ENCODE measurements at regions not wholly inside any gene's neighbourhood (a gene's known extent, or its start where the extent isn't known, plus 50 kb on each side); places are given as distances from the start of the nearest gene placed in this dataset.

GRCh38 chr10:61084493-61084892 is 140.5 kb upstream of the RHOBTB1 start (continued):
- no peak for TF ChIP-seq STAT6 (CRISPR knock-in tag; conservative IDR thresholded peaks at IDR 0.05; ENCODE audit: low read depth)
- no peak for TF ChIP-seq ZNF232 (CRISPR knock-in tag; IDR thresholded peaks at IDR 0.05)
- no peak for TF ChIP-seq CREM (CRISPR knock-in tag; IDR thresholded peaks at IDR 0.05)
- TF ChIP-seq OVOL2 (CRISPR knock-in tag; IDR thresholded peaks at IDR 0.05; ENCODE audit: borderline replicate concordance) = no peak
- TF ChIP-seq JAZF1 (CRISPR knock-in tag; IDR thresholded peaks at IDR 0.05) = no peak
- no peak for TF ChIP-seq MXD4 (CRISPR knock-in tag; IDR thresholded peaks at IDR 0.05; ENCODE audit: borderline replicate concordance)
- no peak for TF ChIP-seq ZNF396 (CRISPR knock-in tag; IDR thresholded peaks at IDR 0.05; ENCODE audit: borderline replicate concordance)
- no peak for TF ChIP-seq HMGA2 (CRISPR knock-in tag; IDR thresholded peaks at IDR 0.05)

- Mint-ChIP-seq H3K4me3 (no peak overlapping the region), H3K9me3 (peaks cover 25% of the 10 kb centered on the region), H3K36me3 (no peaks in the 10 kb centered on the region), H3K27ac (no peak overlapping the region), H3K4me1 (no peaks in the 10 kb centered on the region), H3K27me3 (ENCODE audit: low read depth) (no peaks in the 10 kb centered on the region)
- ChIA-PET POLR2A (no interaction called here), CTCF (no interaction called here)
- no peak for ATAC-seq
- no peak for TF ChIP-seq ZNF416 (CRISPR knock-in tag; IDR thresholded peaks at IDR 0.05)
- no peak for TF ChIP-seq FOXJ3 (CRISPR knock-in tag; IDR thresholded peaks at IDR 0.05; ENCODE audit: borderline replicate concordance)
- TF ChIP-seq EMX1 (CRISPR knock-in tag; IDR thresholded peaks at IDR 0.05) = no peak
- TF ChIP-seq STAT6 (CRISPR knock-in tag; conservative IDR thresholded peaks at IDR 0.05; ENCODE audit: low read depth) = no peak
- TF ChIP-seq MYBL2 (CRISPR knock-in tag; IDR thresholded peaks at IDR 0.05) = no peak
- DNase-seq (ENCODE audit: low spot score) = no peak
Observed at GRCh38 chr10:61081301-61081700, 137.3 kb upstream of the RHOBTB1 start.

- Mint-ChIP-seq H3K27me3 (ENCODE audit: low read depth) (no peaks in the 10 kb centered on the region), H3K36me3 (no peaks in the 10 kb centered on the region), H3K9me3 (peaks cover 10% of the 10 kb centered on the region), H3K27ac (no peak overlapping the region), H3K4me3 (no peak overlapping the region), H3K4me1 (no peaks in the 10 kb centered on the region)
- no peak for DNase-seq (ENCODE audit: low spot score)
- POLR2A ChIA-PET = no interaction called here
- CTCF ChIA-PET = interaction anchor here (0.7 kb wide), 1 partner anchor 54 kb away, joined by 3 read pairs; no protein-coding TSS in a partner anchor
- no peak for ATAC-seq
- TF ChIP-seq AR (CRISPR knock-in tag; IDR thresholded peaks at IDR 0.05) = no peak
- TF ChIP-seq, protein P1, sequence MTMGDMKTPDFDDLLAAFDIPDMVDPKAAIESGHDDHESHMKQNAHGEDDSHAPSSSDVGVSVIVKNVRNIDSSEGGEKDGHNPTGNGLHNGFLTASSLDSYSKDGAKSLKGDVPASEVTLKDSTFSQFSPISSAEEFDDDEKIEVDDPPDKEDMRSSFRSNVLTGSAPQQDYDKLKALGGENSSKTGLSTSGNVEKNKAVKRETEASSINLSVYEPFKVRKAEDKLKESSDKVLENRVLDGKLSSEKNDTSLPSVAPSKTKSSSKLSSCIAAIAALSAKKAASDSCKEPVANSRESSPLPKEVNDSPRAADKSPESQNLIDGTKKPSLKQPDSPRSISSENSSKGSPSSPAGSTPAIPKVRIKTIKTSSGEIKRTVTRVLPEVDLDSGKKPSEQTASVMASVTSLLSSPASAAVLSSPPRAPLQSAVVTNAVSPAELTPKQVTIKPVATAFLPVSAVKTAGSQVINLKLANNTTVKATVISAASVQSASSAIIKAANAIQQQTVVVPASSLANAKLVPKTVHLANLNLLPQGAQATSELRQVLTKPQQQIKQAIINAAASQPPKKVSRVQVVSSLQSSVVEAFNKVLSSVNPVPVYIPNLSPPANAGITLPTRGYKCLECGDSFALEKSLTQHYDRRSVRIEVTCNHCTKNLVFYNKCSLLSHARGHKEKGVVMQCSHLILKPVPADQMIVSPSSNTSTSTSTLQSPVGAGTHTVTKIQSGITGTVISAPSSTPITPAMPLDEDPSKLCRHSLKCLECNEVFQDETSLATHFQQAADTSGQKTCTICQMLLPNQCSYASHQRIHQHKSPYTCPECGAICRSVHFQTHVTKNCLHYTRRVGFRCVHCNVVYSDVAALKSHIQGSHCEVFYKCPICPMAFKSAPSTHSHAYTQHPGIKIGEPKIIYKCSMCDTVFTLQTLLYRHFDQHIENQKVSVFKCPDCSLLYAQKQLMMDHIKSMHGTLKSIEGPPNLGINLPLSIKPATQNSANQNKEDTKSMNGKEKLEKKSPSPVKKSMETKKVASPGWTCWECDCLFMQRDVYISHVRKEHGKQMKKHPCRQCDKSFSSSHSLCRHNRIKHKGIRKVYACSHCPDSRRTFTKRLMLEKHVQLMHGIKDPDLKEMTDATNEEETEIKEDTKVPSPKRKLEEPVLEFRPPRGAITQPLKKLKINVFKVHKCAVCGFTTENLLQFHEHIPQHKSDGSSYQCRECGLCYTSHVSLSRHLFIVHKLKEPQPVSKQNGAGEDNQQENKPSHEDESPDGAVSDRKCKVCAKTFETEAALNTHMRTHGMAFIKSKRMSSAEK (CRISPR knock-in tag; IDR thresholded peaks at IDR 0.05; ENCODE audit: borderline replicate concordance) = no peak
- no peak for TF ChIP-seq NFE2L1 (CRISPR knock-in tag; IDR thresholded peaks at IDR 0.05)
- TF ChIP-seq KAT7 (CRISPR knock-in tag; IDR thresholded peaks at IDR 0.05; ENCODE audit: borderline replicate concordance) = no peak
- TF ChIP-seq, protein P2, sequence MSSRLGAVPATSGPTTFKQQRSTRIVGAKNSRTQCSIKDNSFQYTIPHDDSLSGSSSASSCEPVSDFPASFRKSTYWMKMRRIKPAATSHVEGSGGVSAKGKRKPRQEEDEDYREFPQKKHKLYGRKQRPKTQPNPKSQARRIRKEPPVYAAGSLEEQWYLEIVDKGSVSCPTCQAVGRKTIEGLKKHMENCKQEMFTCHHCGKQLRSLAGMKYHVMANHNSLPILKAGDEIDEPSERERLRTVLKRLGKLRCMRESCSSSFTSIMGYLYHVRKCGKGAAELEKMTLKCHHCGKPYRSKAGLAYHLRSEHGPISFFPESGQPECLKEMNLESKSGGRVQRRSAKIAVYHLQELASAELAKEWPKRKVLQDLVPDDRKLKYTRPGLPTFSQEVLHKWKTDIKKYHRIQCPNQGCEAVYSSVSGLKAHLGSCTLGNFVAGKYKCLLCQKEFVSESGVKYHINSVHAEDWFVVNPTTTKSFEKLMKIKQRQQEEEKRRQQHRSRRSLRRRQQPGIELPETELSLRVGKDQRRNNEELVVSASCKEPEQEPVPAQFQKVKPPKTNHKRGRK (CRISPR knock-in tag; IDR thresholded peaks at IDR 0.05; ENCODE audit: borderline replicate concordance) = no peak
Observed at GRCh38 chr10:61078542-61079275, 134.7 kb upstream of the RHOBTB1 start.
